Osteoblast (primary cell): ENCODE measurements at regions not wholly inside any gene's neighbourhood (a gene's known extent, or its start where the extent isn't known, plus 50 kb on each side); places are given as distances from the start of the nearest gene placed in this dataset. TPM values are rescaled to one million over a fixed set of nuclear protein-coding genes. Genes with fewer than 3 reads are reported as not detected.

Experiments used
- DNase-seq: peaks from one replicate; pipeline ENCODE4 v3.0.0; 2011; ENCODE audit warnings: low spot score, mixed read lengths; ENCODE audit not compliant: insufficient read length; ENCODE audit errors: missing footprints
- H2AFZ ChIP-seq: 2 replicates; pipeline ENCODE4 v1.6.0; 2011; ENCODE audit warnings: mild to moderate bottlenecking, low read length
- H3K27ac ChIP-seq: 2 replicates; pipeline ENCODE4 v1.5.1; 2011; ENCODE audit warnings: mild to moderate bottlenecking, low read depth, low read length, moderate library complexity
- H3K27me3 ChIP-seq: 2 replicates; pipeline ENCODE4 v1.6.0; 2012; ENCODE audit warnings: mild to moderate bottlenecking, control low read depth, inconsistent platforms, low read length, moderate library complexity; ENCODE audit not compliant: insufficient read depth
- H3K36me3 ChIP-seq: 2 replicates; pipeline ENCODE4 v1.5.1; 2011; ENCODE audit warnings: mild to moderate bottlenecking, low read length, control low read depth, moderate library complexity; ENCODE audit not compliant: insufficient read depth
- H3K4me1 ChIP-seq: 2 replicates; pipeline ENCODE4 v1.5.1; 2011; ENCODE audit warnings: mild to moderate bottlenecking, low read length, control low read depth, moderate library complexity; ENCODE audit not compliant: insufficient read depth
- H3K4me2 ChIP-seq: 2 replicates; pipeline ENCODE4 v1.6.0; 2011; ENCODE audit warnings: mild to moderate bottlenecking, low read length; ENCODE audit not compliant: insufficient read depth
- H3K4me3 ChIP-seq: fragments of 200-600 bp; sonication (generic); 3 replicates; pipeline ENCODE4 v1.5.1; 2012; ENCODE audit warnings: mild to moderate bottlenecking, low read length, inconsistent platforms; ENCODE audit not compliant: insufficient read depth
- H3K79me2 ChIP-seq: 2 replicates; pipeline ENCODE4 v1.6.0; 2012; ENCODE audit warnings: mild to moderate bottlenecking, low read length, control low read depth, inconsistent platforms; ENCODE audit not compliant: insufficient read depth
- H3K9me3 ChIP-seq: 2 replicates; pipeline ENCODE4 v1.5.1; 2011; ENCODE audit warnings: low read depth, low read length, control low read depth
- H4K20me1 ChIP-seq: 2 replicates; pipeline ENCODE4 v1.6.0; 2012; ENCODE audit warnings: mild to moderate bottlenecking, low read length, control low read depth; ENCODE audit not compliant: insufficient read depth
- small RNA-seq: library from RNA; depleted of rRNA; stranded (forward); fragments of <200 nt; gene quantifications from one replicate; pipeline ENCODE3, GENCODE V24; 2012
- TF ChIP-seq, protein P1 (sequence below): IDR thresholded peaks from 2 replicates; pipeline ENCODE4 v1.5.1; 2011; ENCODE audit warnings: mild to moderate bottlenecking, low read depth, low read length, moderate library complexity; ENCODE audit errors: extremely low read depth

DNA sequence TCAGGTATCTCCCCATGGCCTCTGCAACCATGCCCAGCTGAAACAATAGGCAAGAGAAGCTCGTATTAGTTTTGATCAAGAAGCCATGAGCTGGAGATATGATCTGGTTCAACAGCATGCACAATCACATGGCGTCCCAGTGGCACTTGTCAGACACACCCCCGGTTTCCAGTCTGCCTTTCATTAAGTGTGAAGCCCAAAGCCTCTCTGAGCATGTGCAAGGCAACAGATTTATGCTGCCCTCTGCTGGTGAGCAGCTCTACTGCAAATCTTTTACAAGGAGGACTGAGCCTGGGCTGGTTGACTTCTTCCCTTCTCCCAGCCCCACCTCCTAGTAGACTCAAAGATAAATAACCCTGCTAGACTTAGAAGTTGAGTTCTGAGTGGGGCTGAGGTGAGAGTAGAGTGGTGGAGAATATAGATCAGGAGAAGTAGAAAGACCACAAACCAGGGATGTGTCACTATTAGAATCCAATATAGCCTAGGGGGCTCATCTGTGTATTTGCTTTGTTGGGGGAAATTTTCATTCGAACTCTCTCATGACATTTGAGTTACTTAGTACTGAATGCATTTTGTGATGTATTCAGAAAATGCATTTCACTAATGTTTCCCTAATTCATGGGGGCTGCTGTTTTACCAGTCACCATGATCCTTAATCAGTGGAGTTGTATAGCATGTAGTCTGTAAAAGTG lies 53.7 kb upstream of the MBIP start:
- Histone ChIP-seq H3K36me3 (no peaks in the 10 kb centered on the region), H3K27me3 (no peaks in the 10 kb centered on the region), H4K20me1 (no peaks in the 10 kb centered on the region), H3K4me1 (no peaks in the 10 kb centered on the region), H3K79me2 (no peaks in the 10 kb centered on the region), H3K27ac (no peak overlapping the region), H3K9me3 (no peaks in the 10 kb centered on the region), H2AFZ (no peak overlapping the region), H3K4me3 (no peak overlapping the region), H3K4me2 (no peak overlapping the region)
- peak; percentile 36 for DNase-seq
- TF ChIP-seq, protein P1, sequence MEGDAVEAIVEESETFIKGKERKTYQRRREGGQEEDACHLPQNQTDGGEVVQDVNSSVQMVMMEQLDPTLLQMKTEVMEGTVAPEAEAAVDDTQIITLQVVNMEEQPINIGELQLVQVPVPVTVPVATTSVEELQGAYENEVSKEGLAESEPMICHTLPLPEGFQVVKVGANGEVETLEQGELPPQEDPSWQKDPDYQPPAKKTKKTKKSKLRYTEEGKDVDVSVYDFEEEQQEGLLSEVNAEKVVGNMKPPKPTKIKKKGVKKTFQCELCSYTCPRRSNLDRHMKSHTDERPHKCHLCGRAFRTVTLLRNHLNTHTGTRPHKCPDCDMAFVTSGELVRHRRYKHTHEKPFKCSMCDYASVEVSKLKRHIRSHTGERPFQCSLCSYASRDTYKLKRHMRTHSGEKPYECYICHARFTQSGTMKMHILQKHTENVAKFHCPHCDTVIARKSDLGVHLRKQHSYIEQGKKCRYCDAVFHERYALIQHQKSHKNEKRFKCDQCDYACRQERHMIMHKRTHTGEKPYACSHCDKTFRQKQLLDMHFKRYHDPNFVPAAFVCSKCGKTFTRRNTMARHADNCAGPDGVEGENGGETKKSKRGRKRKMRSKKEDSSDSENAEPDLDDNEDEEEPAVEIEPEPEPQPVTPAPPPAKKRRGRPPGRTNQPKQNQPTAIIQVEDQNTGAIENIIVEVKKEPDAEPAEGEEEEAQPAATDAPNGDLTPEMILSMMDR = peak; percentile 90

Small RNAs in the stretch of these regions (small RNA-seq; reads per million reads assigned to genes)
- not detected for gene RNU7-93P
